Thyroid gland (tissue), 4 donors: ENCODE measurements at regions not wholly inside any gene's neighbourhood (a gene's known extent, or its start where the extent isn't known, plus 50 kb on each side); places are given as distances from the start of the nearest gene placed in this dataset.

Experiments used
- DNase-seq, 2 donors: peaks; one replicate each; pipeline ENCODE4 v3.0.0-alpha.2; 2019
- H3K27ac ChIP-seq, 3 donors: fragments of 200-600 bp; sonication (generic); 1 replicate in 2 of 3; 2 replicates in 1 of 3; pipeline ENCODE4 v1.5.1; 2016 to 2019; ENCODE audit warnings: mild to moderate bottlenecking in 1 of 3, moderate library complexity in 1 of 3
- H3K27me3 ChIP-seq: fragments of 200-600 bp; sonication (generic); one replicate; pipeline ENCODE4 v1.5.1; 2019
- H3K36me3 ChIP-seq, 2 donors: fragments of 200-600 bp; sonication (generic); one replicate each; pipeline ENCODE4 v1.5.1; 2016 to 2019
- H3K4me1 ChIP-seq, 2 donors: fragments of 200-600 bp; sonication (generic); one replicate each; pipeline ENCODE4 v1.5.1; 2017 to 2019
- H3K4me3 ChIP-seq, 3 donors: fragments of 200-600 bp; sonication (generic); replicated peaks in 1 of 3; 1 replicate in 2 of 3; 2 replicates in 1 of 3; pipeline ENCODE4 v1.5.1; 2016; ENCODE audit warnings: mild to moderate bottlenecking in 1 of 3
- H3K9me3 ChIP-seq: fragments of 200-600 bp; sonication (generic); one replicate; pipeline ENCODE4 v1.5.1; 2017
- CTCF ChIP-seq, 6 experiments: fragments of 200-600 bp in 3 of 6; fragments of 450-650 bp in 3 of 6; sonication (generic) in 3 of 6; IDR thresholded peaks; one replicate each; pipeline ENCODE4 v1.5.1; 2016 to 2019; ENCODE audit warnings: antibody characterized with exemption in 6 of 6, mild to moderate bottlenecking in 2 of 6, inconsistent platforms in 1 of 6, moderate library complexity in 1 of 6
- POLR2A ChIP-seq, 2 donors: fragments of 450-650 bp; IDR thresholded peaks; one replicate each; pipeline ENCODE4 v1.6.1; 2017; ENCODE audit warnings: antibody characterized with exemption in 2 of 2, mild to moderate bottlenecking in 2 of 2, moderate library complexity in 1 of 2
- WGBS, 2 donors: methylation state at CpG; one replicate each; pipeline ENCODE4 v1.1.5; 2017; 5-methylcytosine and 5-hydroxymethylcytosine counted together
- intact Hi-C: fragments of 100-400 bp; cut with DNase I; formaldehyde crosslinking; loops from one replicate; pipeline ENCODE4 v1.15.1; 2023

GRCh38 chr10:129373718-129374117 lies 93.3 kb upstream of the MGMT start:
- TF ChIP-seq POLR2A (IDR thresholded peaks at IDR 0.05), result no peak
- TF ChIP-seq CTCF (IDR thresholded peaks at IDR 0.05), result no peak
- H3K27ac ChIP-seq, result no peak overlapping the region
- H3K27me3 ChIP-seq, result no peaks in the 10 kb centered on the region
- H3K4me1 ChIP-seq, result no peaks in the 10 kb centered on the region
- WGBS, 2 donors, result 89 to 92% methylated on average over 12 of the region's 12 CpGs
- H3K4me3 ChIP-seq, result no peak overlapping the region
- intact Hi-C loops, result no loop called here
- no peaks in the 10 kb centered on the region for H3K36me3 ChIP-seq
- no peak for DNase-seq
- no peaks in the 10 kb centered on the region for H3K9me3 ChIP-seq

- no peaks in the 10 kb centered on the region for H3K27me3 ChIP-seq
- H3K4me1 ChIP-seq, result no peaks in the 10 kb centered on the region
- intact Hi-C loops, result no loop called here
- WGBS, 2 donors, result 69 to 100% methylated on average over 2 to 3 of the region's 4 CpGs
- TF ChIP-seq POLR2A (IDR thresholded peaks at IDR 0.05) (no peak), CTCF (IDR thresholded peaks at IDR 0.05) (no peak)
- no peaks in the 10 kb centered on the region for H3K9me3 ChIP-seq
- H3K4me3 ChIP-seq, result no peak overlapping the region
- no peaks in the 10 kb centered on the region for H3K36me3 ChIP-seq
- DNase-seq, result no peak
- no peak overlapping the region for H3K27ac ChIP-seq
Observed at GRCh38 chr10:129375171-129375570, 91.9 kb upstream of the MGMT start.

GRCh38 chr10:129375912-129376311 lies 91.1 kb upstream of the MGMT start:
- TF ChIP-seq POLR2A (IDR thresholded peaks at IDR 0.05) (no peak), CTCF (IDR thresholded peaks at IDR 0.05) (no peak)
- H3K4me1 ChIP-seq, result no peaks in the 10 kb centered on the region
- 93 to 98% methylated on average over 8 to 9 of the region's 9 CpGs for WGBS, 2 donors
- no peak for DNase-seq
- H3K27ac ChIP-seq, result no peak overlapping the region
- no peaks in the 10 kb centered on the region for H3K36me3 ChIP-seq
- intact Hi-C loops, result no loop called here
- no peaks in the 10 kb centered on the region for H3K9me3 ChIP-seq
- no peaks in the 10 kb centered on the region for H3K27me3 ChIP-seq
- no peak overlapping the region for H3K4me3 ChIP-seq

- H3K9me3 ChIP-seq, result no peaks in the 10 kb centered on the region
- no peaks in the 10 kb centered on the region for H3K4me1 ChIP-seq
- H3K27ac ChIP-seq, result no peak overlapping the region
- no peaks in the 10 kb centered on the region for H3K36me3 ChIP-seq
- no peak overlapping the region for H3K4me3 ChIP-seq
- TF ChIP-seq POLR2A (IDR thresholded peaks at IDR 0.05), result no peak
- TF ChIP-seq CTCF (IDR thresholded peaks at IDR 0.05), result no peak
- WGBS, 2 donors, result 90 to 97% methylated on average over 5 of the region's 5 CpGs
- DNase-seq, result no peak
- H3K27me3 ChIP-seq, result no peaks in the 10 kb centered on the region
- intact Hi-C loops, result no loop called here
Observed at GRCh38 chr10:129380279-129380678, 86.8 kb upstream of the MGMT start.

- WGBS, 2 donors, result 58 to 65% methylated on average over 4 of the region's 4 CpGs
- Histone ChIP-seq H3K27ac (no peak overlapping the region), H3K36me3 (no peaks in the 10 kb centered on the region), H3K4me1 (peaks cover 0 to under 1% of the 10 kb centered on the region in 2 donors), H3K9me3 (no peaks in the 10 kb centered on the region), H3K4me3 (no peak overlapping the region), H3K27me3 (no peaks in the 10 kb centered on the region)
- no peak for DNase-seq
- TF ChIP-seq CTCF (IDR thresholded peaks at IDR 0.05), result no peak
- TF ChIP-seq POLR2A (IDR thresholded peaks at IDR 0.05), result no peak
- intact Hi-C loops, result no loop called here
Observed at GRCh38 chr10:129381741-129382140, 85.3 kb upstream of the MGMT start.
